ENCODE measurements at regions not wholly inside any gene's neighbourhood (a gene's known extent, or its start where the extent isn't known, plus 50 kb on each side); places are given as distances from the start of the nearest gene placed in this dataset.

DNA sequence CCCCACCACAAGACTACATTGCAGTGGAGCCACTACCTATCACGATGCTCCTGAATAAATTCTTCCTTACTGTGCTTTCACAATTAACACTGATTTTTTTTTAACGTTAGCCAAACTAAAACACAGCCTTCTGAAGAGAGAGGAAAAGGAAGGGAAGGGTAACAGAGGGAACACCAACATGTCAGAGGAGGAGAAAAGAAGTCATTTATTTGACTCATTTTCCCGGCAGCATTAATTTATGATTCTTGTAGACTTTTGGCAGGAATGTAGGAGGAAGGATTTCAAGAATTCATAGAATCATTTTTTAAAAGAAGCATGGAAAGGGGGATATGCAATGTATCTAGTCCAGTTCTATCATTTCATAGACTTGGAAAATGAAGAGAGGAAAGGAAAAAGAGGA, 74.3 kb upstream of the IQCM start:
- H3K4me1 ChIP-seq (ENCODE audit: control extremely low read depth in 1 of 4, control insufficient read depth in 4 of 4, insufficient read depth in 4 of 4, low read length in 3 of 4) = no peaks in the 10 kb centered on the region
- WGBS (ENCODE audit: insufficient coverage) = 80% methylated on average over 1 of the region's 3 CpGs
- no peaks in the 10 kb centered on the region for H3K36me3 ChIP-seq (ENCODE audit: control insufficient read depth in 4 of 4, insufficient read depth in 4 of 4, low read length in 3 of 4)
- no peak for DNase-seq
- ChIA-PET POLR2A (no interaction called here), CTCF (no interaction called here)
- H3K27me3 ChIP-seq (replicated peaks in 2 of 5; ENCODE audit: control insufficient read depth in 4 of 5, insufficient read depth in 5 of 5, low read length in 4 of 5) = no peaks in the 10 kb centered on the region
- no peak overlapping the region for H3K27ac ChIP-seq (ENCODE audit: insufficient read depth in 1 of 2, low read depth in 1 of 2, low read length in 2 of 2, poor library complexity in 1 of 2, severe bottlenecking in 2 of 2)
- no peaks in the 10 kb centered on the region for H3K9me3 ChIP-seq (ENCODE audit: control extremely low read depth in 1 of 5, control insufficient read depth in 4 of 5, insufficient read depth in 2 of 5, low read depth in 1 of 5, low read length in 4 of 5)
- no peak overlapping the region for H3K4me3 ChIP-seq (ENCODE audit: control insufficient read depth in 1 of 7, extremely low read depth in 1 of 7, insufficient read depth in 4 of 7, low read depth in 2 of 7, low read length in 6 of 7)

DNA sequence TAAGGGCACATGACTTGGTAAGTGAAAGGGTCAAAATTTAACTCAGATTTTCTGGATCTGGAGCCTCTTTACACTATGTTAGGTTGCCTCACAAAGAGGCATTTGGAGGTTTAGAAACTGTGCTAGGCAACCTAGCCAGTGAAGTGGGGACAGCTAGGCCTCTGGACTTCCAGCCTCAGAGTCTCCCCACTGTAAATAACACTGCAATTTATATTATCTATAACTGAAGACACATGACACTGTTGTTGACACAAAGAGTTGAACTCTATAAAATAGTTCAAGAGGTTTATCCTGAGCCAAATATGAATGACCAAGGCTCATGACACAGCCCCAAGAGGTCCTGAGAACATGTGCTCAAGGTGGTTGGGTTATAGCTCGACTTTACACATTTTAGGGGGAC, 74.9 kb upstream of the IQCM start:
- ChIA-PET CTCF (no interaction called here), POLR2A (no interaction called here)
- Histone ChIP-seq H3K27me3 (replicated peaks in 2 of 5; ENCODE audit: control insufficient read depth in 4 of 5, insufficient read depth in 5 of 5, low read length in 4 of 5) (no peaks in the 10 kb centered on the region), H3K36me3 (ENCODE audit: control insufficient read depth in 4 of 4, insufficient read depth in 4 of 4, low read length in 3 of 4) (no peaks in the 10 kb centered on the region), H3K9me3 (ENCODE audit: control extremely low read depth in 1 of 5, control insufficient read depth in 4 of 5, insufficient read depth in 2 of 5, low read depth in 1 of 5, low read length in 4 of 5) (no peaks in the 10 kb centered on the region), H3K4me3 (ENCODE audit: control insufficient read depth in 1 of 7, extremely low read depth in 1 of 7, insufficient read depth in 4 of 7, low read depth in 2 of 7, low read length in 6 of 7) (no peak overlapping the region), H3K4me1 (ENCODE audit: control extremely low read depth in 1 of 4, control insufficient read depth in 4 of 4, insufficient read depth in 4 of 4, low read length in 3 of 4) (no peaks in the 10 kb centered on the region), H3K27ac (ENCODE audit: insufficient read depth in 1 of 2, low read depth in 1 of 2, low read length in 2 of 2, poor library complexity in 1 of 2, severe bottlenecking in 2 of 2) (no peak overlapping the region)
- no peak for DNase-seq
- 75% methylated on average over 1 of the region's 1 CpG for WGBS (ENCODE audit: insufficient coverage)

DNA sequence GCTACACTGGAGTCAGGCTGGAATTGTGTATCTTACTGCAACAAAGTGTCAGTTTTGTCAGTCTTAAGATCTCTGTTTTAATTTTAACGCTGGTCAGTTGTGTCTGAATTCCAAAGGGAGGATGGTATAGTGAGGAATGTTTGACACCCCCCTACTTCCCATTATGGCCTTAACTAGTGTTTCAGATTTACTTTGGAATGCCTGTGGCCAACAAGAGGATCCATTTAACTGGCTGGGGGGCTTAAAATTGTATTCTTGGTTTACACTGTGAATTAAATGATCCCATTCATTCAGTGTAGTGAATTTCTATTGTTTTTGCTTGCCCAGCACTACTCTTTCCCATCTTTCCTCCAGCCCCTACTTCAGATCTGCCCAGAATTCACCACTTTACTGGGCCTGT, 75.8 kb upstream of the IQCM start:
- ChIA-PET POLR2A (no interaction called here), CTCF (no interaction called here)
- no peak overlapping the region for H3K27ac ChIP-seq (ENCODE audit: insufficient read depth in 1 of 2, low read depth in 1 of 2, low read length in 2 of 2, poor library complexity in 1 of 2, severe bottlenecking in 2 of 2)
- H3K4me1 ChIP-seq (ENCODE audit: control extremely low read depth in 1 of 4, control insufficient read depth in 4 of 4, insufficient read depth in 4 of 4, low read length in 3 of 4) = no peaks in the 10 kb centered on the region
- DNase-seq = no peak
- no CpG with 5 or more reads among the region's 1 CpG for WGBS (ENCODE audit: insufficient coverage)
- H3K36me3 ChIP-seq (ENCODE audit: control insufficient read depth in 4 of 4, insufficient read depth in 4 of 4, low read length in 3 of 4) = no peaks in the 10 kb centered on the region
- no peak overlapping the region for H3K4me3 ChIP-seq (ENCODE audit: control insufficient read depth in 1 of 7, extremely low read depth in 1 of 7, insufficient read depth in 4 of 7, low read depth in 2 of 7, low read length in 6 of 7)
- H3K27me3 ChIP-seq (replicated peaks in 2 of 5; ENCODE audit: control insufficient read depth in 4 of 5, insufficient read depth in 5 of 5, low read length in 4 of 5) = no peaks in the 10 kb centered on the region
- no peaks in the 10 kb centered on the region for H3K9me3 ChIP-seq (ENCODE audit: control extremely low read depth in 1 of 5, control insufficient read depth in 4 of 5, insufficient read depth in 2 of 5, low read depth in 1 of 5, low read length in 4 of 5)

DNA sequence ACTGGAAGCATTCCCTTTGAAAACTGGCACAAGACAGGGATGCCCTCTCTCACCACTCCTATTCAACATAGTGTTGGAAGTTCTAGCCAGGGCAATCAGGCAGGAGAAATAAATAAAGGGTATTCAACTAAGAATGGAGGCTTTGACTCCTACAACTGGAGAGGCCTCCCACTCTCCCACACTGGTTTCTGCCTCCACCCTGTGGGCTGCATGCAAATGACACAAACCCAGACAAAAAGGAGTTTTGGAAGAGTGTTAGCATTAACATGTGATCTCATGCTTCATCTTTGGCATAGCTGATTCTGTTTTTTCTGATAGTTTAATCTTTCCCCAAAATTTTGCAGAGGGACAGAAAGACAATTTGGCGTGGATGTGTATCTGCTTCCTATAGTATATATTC, 80.8 kb upstream of the IQCM start:
- no peak overlapping the region for H3K27ac ChIP-seq (ENCODE audit: insufficient read depth in 1 of 2, low read depth in 1 of 2, low read length in 2 of 2, poor library complexity in 1 of 2, severe bottlenecking in 2 of 2)
- no peaks in the 10 kb centered on the region for H3K4me1 ChIP-seq (ENCODE audit: control extremely low read depth in 1 of 4, control insufficient read depth in 4 of 4, insufficient read depth in 4 of 4, low read length in 3 of 4)
- no peaks in the 10 kb centered on the region for H3K36me3 ChIP-seq (ENCODE audit: control insufficient read depth in 4 of 4, insufficient read depth in 4 of 4, low read length in 3 of 4)
- no peaks in the 10 kb centered on the region for H3K9me3 ChIP-seq (ENCODE audit: control extremely low read depth in 1 of 5, control insufficient read depth in 4 of 5, insufficient read depth in 2 of 5, low read depth in 1 of 5, low read length in 4 of 5)
- no peak for DNase-seq
- H3K4me3 ChIP-seq (ENCODE audit: control insufficient read depth in 1 of 7, extremely low read depth in 1 of 7, insufficient read depth in 4 of 7, low read depth in 2 of 7, low read length in 6 of 7) = no peak overlapping the region
- ChIA-PET CTCF (interaction anchor here (1.0 kb wide), 1 partner anchor 10 kb away, joined by 3 read pairs; no protein-coding TSS in a partner anchor), POLR2A (no interaction called here)
- no CpG with 5 or more reads among the region's 1 CpG for WGBS (ENCODE audit: insufficient coverage)
- no peaks in the 10 kb centered on the region for H3K27me3 ChIP-seq (replicated peaks in 2 of 5; ENCODE audit: control insufficient read depth in 4 of 5, insufficient read depth in 5 of 5, low read length in 4 of 5)

DNA sequence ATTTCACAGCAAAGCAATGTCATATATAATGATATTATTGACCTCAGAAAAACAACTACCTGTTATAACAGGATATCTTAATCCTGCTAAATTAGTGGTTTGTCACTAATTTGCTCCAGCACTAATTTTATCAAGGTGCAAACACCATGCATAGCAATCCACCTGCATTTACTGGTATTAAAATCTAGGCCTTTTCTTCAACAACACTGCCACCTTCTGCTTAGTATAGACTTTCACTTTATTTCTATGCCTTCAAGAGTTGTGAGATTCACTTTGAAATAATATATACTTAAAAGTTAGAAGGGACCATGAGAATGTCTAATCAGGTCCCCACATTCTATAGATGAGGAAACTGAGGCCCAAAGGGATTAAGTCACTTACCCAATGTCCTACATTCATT, 82.1 kb upstream of the IQCM start:
- no peaks in the 10 kb centered on the region for H3K36me3 ChIP-seq (ENCODE audit: control insufficient read depth in 4 of 4, insufficient read depth in 4 of 4, low read length in 3 of 4)
- POLR2A ChIA-PET = no interaction called here
- no peaks in the 10 kb centered on the region for H3K4me1 ChIP-seq (ENCODE audit: control extremely low read depth in 1 of 4, control insufficient read depth in 4 of 4, insufficient read depth in 4 of 4, low read length in 3 of 4)
- CTCF ChIA-PET = no interaction called here
- no peak overlapping the region for H3K27ac ChIP-seq (ENCODE audit: insufficient read depth in 1 of 2, low read depth in 1 of 2, low read length in 2 of 2, poor library complexity in 1 of 2, severe bottlenecking in 2 of 2)
- peak in 2 of 3 donors; percentile 3 to 15 for DNase-seq
- H3K27me3 ChIP-seq (replicated peaks in 2 of 5; ENCODE audit: control insufficient read depth in 4 of 5, insufficient read depth in 5 of 5, low read length in 4 of 5) = no peaks in the 10 kb centered on the region
- H3K9me3 ChIP-seq (ENCODE audit: control extremely low read depth in 1 of 5, control insufficient read depth in 4 of 5, insufficient read depth in 2 of 5, low read depth in 1 of 5, low read length in 4 of 5) = no peaks in the 10 kb centered on the region
- no peak overlapping the region for H3K4me3 ChIP-seq (ENCODE audit: control insufficient read depth in 1 of 7, extremely low read depth in 1 of 7, insufficient read depth in 4 of 7, low read depth in 2 of 7, low read length in 6 of 7)

DNA sequence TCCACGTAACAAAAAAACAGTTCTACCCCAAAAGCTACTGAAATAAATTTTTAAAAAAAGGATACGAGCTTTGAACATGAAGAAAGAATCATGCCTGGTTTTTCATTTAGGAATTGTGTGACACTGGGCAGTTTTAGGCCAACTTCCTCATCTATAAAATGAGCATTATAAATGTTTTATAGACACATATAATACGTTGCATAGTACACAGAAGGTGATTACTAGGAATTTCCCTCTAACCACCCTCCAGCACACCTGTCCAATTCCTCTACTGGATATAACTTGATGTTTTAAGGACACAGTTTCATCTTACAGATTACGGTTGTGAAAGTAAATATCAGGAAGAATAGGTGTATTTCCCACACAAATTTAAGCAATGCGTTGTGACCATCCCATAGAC, 85.5 kb upstream of the IQCM start:
- H3K27me3 ChIP-seq (replicated peaks in 2 of 5; ENCODE audit: control insufficient read depth in 4 of 5, insufficient read depth in 5 of 5, low read length in 4 of 5) = no peaks in the 10 kb centered on the region
- no peak for DNase-seq
- ChIA-PET CTCF (no interaction called here), POLR2A (no interaction called here)
- no CpG with 5 or more reads among the region's 5 CpGs for WGBS (ENCODE audit: insufficient coverage)
- no peaks in the 10 kb centered on the region for H3K4me1 ChIP-seq (ENCODE audit: control extremely low read depth in 1 of 4, control insufficient read depth in 4 of 4, insufficient read depth in 4 of 4, low read length in 3 of 4)
- no peaks in the 10 kb centered on the region for H3K9me3 ChIP-seq (ENCODE audit: control extremely low read depth in 1 of 5, control insufficient read depth in 4 of 5, insufficient read depth in 2 of 5, low read depth in 1 of 5, low read length in 4 of 5)
- no peaks in the 10 kb centered on the region for H3K36me3 ChIP-seq (ENCODE audit: control insufficient read depth in 4 of 4, insufficient read depth in 4 of 4, low read length in 3 of 4)
- no peak overlapping the region for H3K27ac ChIP-seq (ENCODE audit: insufficient read depth in 1 of 2, low read depth in 1 of 2, low read length in 2 of 2, poor library complexity in 1 of 2, severe bottlenecking in 2 of 2)
- no peak overlapping the region for H3K4me3 ChIP-seq (ENCODE audit: control insufficient read depth in 1 of 7, extremely low read depth in 1 of 7, insufficient read depth in 4 of 7, low read depth in 2 of 7, low read length in 6 of 7)

DNA sequence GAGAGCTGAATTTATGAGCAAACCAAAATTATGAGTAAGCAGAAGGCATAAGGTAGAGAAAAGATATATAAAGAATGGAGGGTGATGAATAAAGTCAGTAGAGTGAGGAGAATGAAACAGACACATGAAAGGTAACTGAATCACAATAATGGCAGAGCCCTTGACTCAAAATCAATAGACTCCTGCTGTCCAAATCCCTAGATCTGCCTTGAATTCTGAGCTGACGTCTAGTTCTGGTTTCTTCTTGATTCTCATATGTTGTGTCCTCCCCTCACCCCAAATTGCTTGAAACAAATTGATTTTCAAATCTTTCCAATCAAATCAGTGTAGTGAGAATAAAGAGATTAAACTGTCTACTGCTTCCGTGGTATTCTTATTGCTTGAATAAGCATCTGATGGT, 86.6 kb upstream of the IQCM start:
- H3K36me3 ChIP-seq (ENCODE audit: control insufficient read depth in 4 of 4, insufficient read depth in 4 of 4, low read length in 3 of 4) = no peaks in the 10 kb centered on the region
- no peak overlapping the region for H3K27ac ChIP-seq (ENCODE audit: insufficient read depth in 1 of 2, low read depth in 1 of 2, low read length in 2 of 2, poor library complexity in 1 of 2, severe bottlenecking in 2 of 2)
- no peaks in the 10 kb centered on the region for H3K4me1 ChIP-seq (ENCODE audit: control extremely low read depth in 1 of 4, control insufficient read depth in 4 of 4, insufficient read depth in 4 of 4, low read length in 3 of 4)
- no CpG with 5 or more reads among the region's 2 CpGs for WGBS (ENCODE audit: insufficient coverage)
- no peaks in the 10 kb centered on the region for H3K27me3 ChIP-seq (replicated peaks in 2 of 5; ENCODE audit: control insufficient read depth in 4 of 5, insufficient read depth in 5 of 5, low read length in 4 of 5)
- H3K4me3 ChIP-seq (ENCODE audit: control insufficient read depth in 1 of 7, extremely low read depth in 1 of 7, insufficient read depth in 4 of 7, low read depth in 2 of 7, low read length in 6 of 7) = no peak overlapping the region
- POLR2A ChIA-PET = no interaction called here
- no peaks in the 10 kb centered on the region for H3K9me3 ChIP-seq (ENCODE audit: control extremely low read depth in 1 of 5, control insufficient read depth in 4 of 5, insufficient read depth in 2 of 5, low read depth in 1 of 5, low read length in 4 of 5)
- no peak for DNase-seq
- CTCF ChIA-PET = no interaction called here

DNA sequence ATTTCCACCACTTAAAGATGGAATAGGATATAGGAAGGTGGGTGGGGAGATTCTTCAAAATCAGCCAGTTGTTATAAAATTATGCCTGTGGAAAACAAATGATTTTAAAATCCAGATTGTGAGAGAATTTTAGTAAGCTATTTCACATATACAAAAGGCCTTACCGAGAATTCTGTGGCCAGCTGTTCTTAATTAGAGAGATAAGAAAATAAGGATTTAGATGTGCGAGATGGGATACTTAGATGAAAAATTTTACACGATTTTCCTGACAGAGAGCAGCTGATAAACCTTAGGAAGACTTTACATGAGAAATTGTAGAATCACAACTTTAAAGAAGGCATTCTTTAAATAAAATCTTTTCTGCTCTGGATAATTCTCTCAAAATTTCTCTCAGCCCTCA, 94.5 kb upstream of the IQCM start:
- no peaks in the 10 kb centered on the region for H3K36me3 ChIP-seq (ENCODE audit: control insufficient read depth in 4 of 4, insufficient read depth in 4 of 4, low read length in 3 of 4)
- ChIA-PET CTCF (no interaction called here), POLR2A (no interaction called here)
- no peak overlapping the region for H3K4me3 ChIP-seq (ENCODE audit: control insufficient read depth in 1 of 7, extremely low read depth in 1 of 7, insufficient read depth in 4 of 7, low read depth in 2 of 7, low read length in 6 of 7)
- H3K27me3 ChIP-seq (replicated peaks in 2 of 5; ENCODE audit: control insufficient read depth in 4 of 5, insufficient read depth in 5 of 5, low read length in 4 of 5) = no peaks in the 10 kb centered on the region
- no peak overlapping the region for H3K27ac ChIP-seq (ENCODE audit: insufficient read depth in 1 of 2, low read depth in 1 of 2, low read length in 2 of 2, poor library complexity in 1 of 2, severe bottlenecking in 2 of 2)
- 100% methylated on average over 1 of the region's 3 CpGs for WGBS (ENCODE audit: insufficient coverage)
- no peak for DNase-seq
- no peaks in the 10 kb centered on the region for H3K9me3 ChIP-seq (ENCODE audit: control extremely low read depth in 1 of 5, control insufficient read depth in 4 of 5, insufficient read depth in 2 of 5, low read depth in 1 of 5, low read length in 4 of 5)
- H3K4me1 ChIP-seq (ENCODE audit: control extremely low read depth in 1 of 4, control insufficient read depth in 4 of 4, insufficient read depth in 4 of 4, low read length in 3 of 4) = no peaks in the 10 kb centered on the region

All from common myeloid progenitor, CD34-positive (primary cell).